KBM-7 (cell line): ENCODE measurements at regions not wholly inside any gene's neighbourhood (a gene's known extent, or its start where the extent isn't known, plus 50 kb on each side); places are given as distances from the start of the nearest gene placed in this dataset.

ENCODE experiments used
- DNase-seq: peaks from one replicate; pipeline ENCODE4 v3.0.0-alpha.2; 2015
- in situ Hi-C: fragments of 300-500 bp; cut with MboI; formaldehyde crosslinking; loops from 2 replicates; pipeline ENCODE4 v1.14.3; 2020; ENCODE audit warnings: low sequenced_read_pairs, low pct_unique_long_range_greater_than_20kb, mixed read lengths

GRCh38 chr5:4722886-4723285 is 417.2 kb upstream of the ADAMTS16 start:
- no peak for DNase-seq
- in situ Hi-C loops: no loop called here

GRCh38 chr5:4725594-4725993 is 414.5 kb upstream of the ADAMTS16 start:
- in situ Hi-C loops: no loop called here
- DNase-seq: no peak

- no peak for DNase-seq
- in situ Hi-C loops: no loop called here
These were observed 409.9 kb upstream of the ADAMTS16 start for GRCh38 chr5:4730279-4730678.

- no peak for DNase-seq
- in situ Hi-C loops: no loop called here
These were observed 405.8 kb upstream of the ADAMTS16 start for GRCh38 chr5:4734348-4734747.

GRCh38 chr5:4735261-4735660 is 404.9 kb upstream of the ADAMTS16 start:
- no peak for DNase-seq
- in situ Hi-C loops: no loop called here

- in situ Hi-C loops: no loop called here
- DNase-seq: no peak
These were observed 402.3 kb upstream of the ADAMTS16 start for GRCh38 chr5:4737868-4738267.

- no peak for DNase-seq
- in situ Hi-C loops: no loop called here
These were observed 401.8 kb upstream of the ADAMTS16 start for GRCh38 chr5:4738298-4738697.

- in situ Hi-C loops: no loop called here
- no peak for DNase-seq
These were observed 400.0 kb upstream of the ADAMTS16 start for GRCh38 chr5:4740156-4740555.

GRCh38 chr5:4758550-4758949 is 381.6 kb upstream of the ADAMTS16 start:
- in situ Hi-C loops: no loop called here
- no peak for DNase-seq

- in situ Hi-C loops: no loop called here
- no peak for DNase-seq
These were observed 381.1 kb upstream of the ADAMTS16 start for GRCh38 chr5:4758996-4759395.

- no peak for DNase-seq
- in situ Hi-C loops: no loop called here
These were observed 377.8 kb upstream of the ADAMTS16 start for GRCh38 chr5:4762316-4762715.

- in situ Hi-C loops: no loop called here
- no peak for DNase-seq
These were observed 374.7 kb upstream of the ADAMTS16 start for GRCh38 chr5:4765411-4765810.

GRCh38 chr5:4766101-4766500 is 374.0 kb upstream of the ADAMTS16 start:
- DNase-seq: no peak
- in situ Hi-C loops: no loop called here

- no peak for DNase-seq
- in situ Hi-C loops: no loop called here
These were observed 367.5 kb upstream of the ADAMTS16 start for GRCh38 chr5:4772591-4772990.

GRCh38 chr5:4773827-4774317 is 366.3 kb upstream of the ADAMTS16 start:
- no peak for DNase-seq
- in situ Hi-C loops: no loop called here

- in situ Hi-C loops: no loop called here
- DNase-seq: no peak
These were observed 362.7 kb upstream of the ADAMTS16 start for GRCh38 chr5:4777435-4777834.

- in situ Hi-C loops: no loop called here
- DNase-seq: no peak
These were observed 359.5 kb upstream of the ADAMTS16 start for GRCh38 chr5:4780633-4781032.

- in situ Hi-C loops: no loop called here
- DNase-seq: no peak
These were observed 358.8 kb upstream of the ADAMTS16 start for GRCh38 chr5:4781299-4781698.

GRCh38 chr5:4785971-4786370 is 354.2 kb upstream of the ADAMTS16 start:
- DNase-seq: no peak
- in situ Hi-C loops: no loop called here

GRCh38 chr5:4797445-4797844 is 342.7 kb upstream of the ADAMTS16 start:
- no peak for DNase-seq
- in situ Hi-C loops: no loop called here

- in situ Hi-C loops: no loop called here
- no peak for DNase-seq
These were observed 338.1 kb upstream of the ADAMTS16 start for GRCh38 chr5:4802044-4802443.
